ENCODE measurements at regions not wholly inside any gene's neighbourhood (a gene's known extent, or its start where the extent isn't known, plus 50 kb on each side); places are given as distances from the start of the nearest gene placed in this dataset.

GRCh38 chr5:56516035-56516434 is 282.9 kb upstream of the ANKRD55 start:
- WGBS, 5 donors: 65 to 83% (median 82%) methylated on average over 2 of the region's 2 CpGs

DNA sequence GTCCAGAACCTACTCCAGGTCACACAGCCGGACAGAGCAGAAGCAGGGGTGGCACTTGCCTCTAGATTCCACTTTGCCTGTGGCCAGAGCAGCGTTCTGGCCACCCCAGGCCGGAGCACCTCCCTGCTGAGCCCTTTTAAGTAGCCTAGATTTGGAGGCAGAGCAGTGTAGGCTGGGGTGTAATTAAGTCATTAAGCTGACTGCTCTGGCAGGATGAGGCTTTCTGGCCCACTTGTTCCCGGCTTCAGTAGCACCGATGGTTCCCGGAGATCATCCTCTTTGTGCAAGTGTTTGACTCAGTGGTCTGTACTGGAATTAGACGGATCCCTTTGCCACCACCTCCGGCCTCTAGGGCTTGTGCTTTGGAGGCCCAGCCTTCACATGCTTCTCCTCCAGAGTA is 281.9 kb upstream of the ANKRD55 start:
- no peaks in the 10 kb centered on the region for H3K9me3 ChIP-seq
- H3K27ac ChIP-seq: no peak overlapping the region
- DNase-seq: no peak
- H3K27me3 ChIP-seq: peaks cover 0 to 2% (median 0%) of the 10 kb centered on the region in 3 donors
- H3K4me1 ChIP-seq: peaks cover 0 to 27% (median 0%) of the 10 kb centered on the region in 4 donors
- intact Hi-C loops (cut with DNase I; ENCODE audit: low total_unique reads): no loop called here
- no peak overlapping the region for H3K4me3 ChIP-seq
- 74 to 84% (median 77%) methylated on average over 8 of the region's 8 CpGs for WGBS, 5 donors
- H3K36me3 ChIP-seq: no peaks in the 10 kb centered on the region
- TF ChIP-seq POLR2AphosphoS5 (IDR thresholded peaks at IDR 0.05): no peak
- TF ChIP-seq, protein P1, sequence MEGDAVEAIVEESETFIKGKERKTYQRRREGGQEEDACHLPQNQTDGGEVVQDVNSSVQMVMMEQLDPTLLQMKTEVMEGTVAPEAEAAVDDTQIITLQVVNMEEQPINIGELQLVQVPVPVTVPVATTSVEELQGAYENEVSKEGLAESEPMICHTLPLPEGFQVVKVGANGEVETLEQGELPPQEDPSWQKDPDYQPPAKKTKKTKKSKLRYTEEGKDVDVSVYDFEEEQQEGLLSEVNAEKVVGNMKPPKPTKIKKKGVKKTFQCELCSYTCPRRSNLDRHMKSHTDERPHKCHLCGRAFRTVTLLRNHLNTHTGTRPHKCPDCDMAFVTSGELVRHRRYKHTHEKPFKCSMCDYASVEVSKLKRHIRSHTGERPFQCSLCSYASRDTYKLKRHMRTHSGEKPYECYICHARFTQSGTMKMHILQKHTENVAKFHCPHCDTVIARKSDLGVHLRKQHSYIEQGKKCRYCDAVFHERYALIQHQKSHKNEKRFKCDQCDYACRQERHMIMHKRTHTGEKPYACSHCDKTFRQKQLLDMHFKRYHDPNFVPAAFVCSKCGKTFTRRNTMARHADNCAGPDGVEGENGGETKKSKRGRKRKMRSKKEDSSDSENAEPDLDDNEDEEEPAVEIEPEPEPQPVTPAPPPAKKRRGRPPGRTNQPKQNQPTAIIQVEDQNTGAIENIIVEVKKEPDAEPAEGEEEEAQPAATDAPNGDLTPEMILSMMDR (IDR thresholded peaks at IDR 0.05): no peak
- no peak for TF ChIP-seq POLR2A (IDR thresholded peaks at IDR 0.05)
- no peak for TF ChIP-seq EP300 (IDR thresholded peaks at IDR 0.05)

More at GRCh38 chr5:56516035-56516434, 282.9 kb upstream of the ANKRD55 start:
- intact Hi-C loops (cut with DNase I; ENCODE audit: low total_unique reads): no loop called here
- Histone ChIP-seq H3K9me3 (no peaks in the 10 kb centered on the region), H3K36me3 (no peaks in the 10 kb centered on the region), H3K4me1 (peaks cover 0 to 27% (median 0%) of the 10 kb centered on the region in 4 donors), H3K27ac (no peak overlapping the region), H3K27me3 (peaks cover 0 to 2% (median 0%) of the 10 kb centered on the region in 3 donors), H3K4me3 (no peak overlapping the region)
- TF ChIP-seq EP300 (IDR thresholded peaks at IDR 0.05): no peak
- TF ChIP-seq, protein P1 (IDR thresholded peaks at IDR 0.05): no peak
- TF ChIP-seq POLR2A (IDR thresholded peaks at IDR 0.05): no peak
- no peak for TF ChIP-seq POLR2AphosphoS5 (IDR thresholded peaks at IDR 0.05)
- no peak for DNase-seq

DNA sequence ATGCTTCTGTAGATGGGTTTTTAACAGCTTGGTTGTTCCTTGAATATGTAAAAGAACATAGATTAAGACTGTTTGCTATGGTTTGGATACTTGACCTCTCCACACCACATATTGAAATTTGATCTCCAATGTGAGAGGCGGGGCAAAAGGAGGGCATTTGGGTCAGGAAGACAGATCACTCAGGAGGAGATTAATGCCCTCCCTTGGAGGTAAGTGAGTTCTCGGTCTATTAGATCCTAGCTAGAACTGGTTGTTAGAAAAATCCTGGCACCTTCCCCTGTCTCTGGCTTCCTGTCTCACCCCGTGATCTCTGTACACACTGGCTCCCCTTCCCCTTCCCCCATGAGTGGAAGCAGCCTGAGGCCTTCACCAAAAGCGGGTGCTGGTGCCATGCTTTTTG is 281.1 kb upstream of the ANKRD55 start:
- H3K36me3 ChIP-seq: no peaks in the 10 kb centered on the region
- no peaks in the 10 kb centered on the region for H3K9me3 ChIP-seq
- no peak overlapping the region for H3K4me3 ChIP-seq
- 43 to 73% (median 60%) methylated on average over 4 of the region's 4 CpGs for WGBS, 5 donors
- TF ChIP-seq EP300 (IDR thresholded peaks at IDR 0.05): no peak
- TF ChIP-seq, protein P1 (IDR thresholded peaks at IDR 0.05): no peak
- no peak for TF ChIP-seq POLR2A (IDR thresholded peaks at IDR 0.05)
- no peak for TF ChIP-seq POLR2AphosphoS5 (IDR thresholded peaks at IDR 0.05)
- intact Hi-C loops (cut with DNase I; ENCODE audit: low total_unique reads): no loop called here
- H3K27me3 ChIP-seq: no peaks in the 10 kb centered on the region
- DNase-seq: no peak
- no peak overlapping the region for H3K27ac ChIP-seq
- peaks cover 0 to 27% (median 0%) of the 10 kb centered on the region in 4 donors for H3K4me1 ChIP-seq

GRCh38 chr5:56513141-56513540 is 280.0 kb upstream of the ANKRD55 start:
- H3K9me3 ChIP-seq: no peaks in the 10 kb centered on the region
- H3K36me3 ChIP-seq: no peaks in the 10 kb centered on the region
- H3K4me3 ChIP-seq: no peak overlapping the region
- no peak overlapping the region for H3K27ac ChIP-seq
- 0 to 7% (median 0%) methylated on average over 1 of the region's 1 CpG for WGBS, 5 donors
- intact Hi-C loops (cut with DNase I; ENCODE audit: low total_unique reads): no loop called here
- TF ChIP-seq EP300 (IDR thresholded peaks at IDR 0.05): no peak
- TF ChIP-seq, protein P1 (IDR thresholded peaks at IDR 0.05): no peak
- TF ChIP-seq POLR2AphosphoS5 (IDR thresholded peaks at IDR 0.05): no peak
- TF ChIP-seq POLR2A (IDR thresholded peaks at IDR 0.05): no peak
- H3K27me3 ChIP-seq: no peaks in the 10 kb centered on the region
- peaks cover 0 to 27% (median 0%) of the 10 kb centered on the region in 4 donors for H3K4me1 ChIP-seq
- no peak for DNase-seq

All from stomach (tissue), 8 donors.